DOHH2 (cell line): ENCODE measurements at regions not wholly inside any gene's neighbourhood (a gene's known extent, or its start where the extent isn't known, plus 50 kb on each side); places are given as distances from the start of the nearest gene placed in this dataset.
A peak's percentile ranks its signal among the peaks of the same experiment; 100 is the strongest.

ENCODE experiments used
- H3F3A ChIP-seq: fragments of 200-600 bp; sonication (generic), shearing (Covaris generic); 2 replicates; pipeline ENCODE4 v1.6.0; 2016; ENCODE audit warnings: antibody characterized with exemption, mild to moderate bottlenecking; ENCODE audit not compliant: control insufficient read depth, insufficient read depth
- H3K27ac ChIP-seq: fragments of 200-600 bp; sonication (generic); 2 replicates; pipeline ENCODE4 v1.5.1; 2014; ENCODE audit warnings: low read depth, mild to moderate bottlenecking, low read length, moderate library complexity
- H3K27me3 ChIP-seq: fragments of 200-600 bp; sonication (generic); 2 replicates; pipeline ENCODE4 v1.6.1; 2014; ENCODE audit warnings: mild to moderate bottlenecking, low read length, mixed read lengths; ENCODE audit not compliant: control insufficient read depth
- H3K36me3 ChIP-seq: fragments of 200-600 bp; sonication (generic); 2 replicates; pipeline ENCODE4 v1.6.1; 2014; ENCODE audit warnings: mild to moderate bottlenecking, low read length, moderate library complexity, mixed read lengths; ENCODE audit not compliant: control insufficient read depth
- H3K4me1 ChIP-seq: fragments of 200-600 bp; sonication (generic); 2 replicates; pipeline ENCODE4 v1.6.1; 2014; ENCODE audit warnings: mild to moderate bottlenecking, low read length, mixed read lengths; ENCODE audit not compliant: control insufficient read depth
- H3K4me2 ChIP-seq: fragments of 200-600 bp; sonication (generic); 2 replicates; pipeline ENCODE4 v1.6.0; 2014; ENCODE audit warnings: mild to moderate bottlenecking, low read length, moderate library complexity
- H3K4me3 ChIP-seq: fragments of 200-600 bp; sonication (generic); 2 replicates; pipeline ENCODE4 v1.5.1; 2014; ENCODE audit warnings: mild to moderate bottlenecking, low read length, mixed read lengths
- H3K79me2 ChIP-seq: fragments of 200-600 bp; sonication (generic); 2 replicates; pipeline ENCODE4 v1.6.1; 2014; ENCODE audit warnings: mild to moderate bottlenecking, low read length, mixed read lengths; ENCODE audit not compliant: control insufficient read depth
- H3K9me2 ChIP-seq: fragments of 200-600 bp; sonication (generic); replicated peaks from 2 replicates; pipeline ENCODE4 v1.6.1; 2014; ENCODE audit warnings: mild to moderate bottlenecking, low read length, mixed read lengths; ENCODE audit not compliant: control insufficient read depth
- H3K9me3 ChIP-seq: fragments of 200-600 bp; sonication (generic); 2 replicates; pipeline ENCODE4 v1.6.1; 2014; ENCODE audit warnings: antibody characterized with exemption, low read length, mixed read lengths; ENCODE audit not compliant: control insufficient read depth, insufficient read depth
- H4K20me1 ChIP-seq: fragments of 200-600 bp; sonication (generic); 2 replicates; pipeline ENCODE4 v1.6.0; 2014; ENCODE audit warnings: low read depth, mild to moderate bottlenecking, antibody characterized with exemption, low read length, moderate library complexity; ENCODE audit not compliant: control insufficient read depth, insufficient read depth
- CTCF ChIP-seq: fragments of 200-600 bp; sonication (generic); IDR thresholded peaks from one replicate; pipeline ENCODE4 v1.5.1; 2014; ENCODE audit warnings: antibody characterized with exemption, mild to moderate bottlenecking, low read depth, low read length; ENCODE audit not compliant: poor library complexity, severe bottlenecking
- EZH2phosphoT487 ChIP-seq: fragments of 200-600 bp; sonication (generic); IDR thresholded peaks from 2 replicates; pipeline ENCODE4 v1.6.1; 2017; ENCODE audit warnings: borderline replicate concordance, mild to moderate bottlenecking, antibody characterized with exemption, low read length, moderate library complexity, mixed read lengths

GRCh38 chr19:28469544-28469943 is 743.4 kb downstream of the UQCRFS1 start:
- no peak overlapping the region for H3K4me3 ChIP-seq
- no peaks in the 10 kb centered on the region for H3F3A ChIP-seq
- 0 out of 2 replicates have a peak, but pooled peaks cover 3% of the 10 kb centered on the region for H3K27me3 ChIP-seq
- no peaks in the 10 kb centered on the region for H4K20me1 ChIP-seq
- H3K27ac ChIP-seq, result no peak overlapping the region
- 0 out of 2 replicates have a peak overlapping the region, but pooled peaks have one; percentile 10 for H3K4me2 ChIP-seq
- no peaks in the 10 kb centered on the region for H3K9me2 ChIP-seq
- H3K9me3 ChIP-seq, result no peaks in the 10 kb centered on the region
- TF ChIP-seq EZH2phosphoT487, result no peak
- no peaks in the 10 kb centered on the region for H3K36me3 ChIP-seq
- no peaks in the 10 kb centered on the region for H3K79me2 ChIP-seq
- peaks cover 16% of the 10 kb centered on the region for H3K4me1 ChIP-seq

- H3K9me3 ChIP-seq, result no peaks in the 10 kb centered on the region
- H3K4me1 ChIP-seq, result peaks cover 16% of the 10 kb centered on the region
- no peaks in the 10 kb centered on the region for H3K79me2 ChIP-seq
- no peak overlapping the region; the same call in 1 of the 2 replicates for H3K27ac ChIP-seq
- H3K4me2 ChIP-seq, result peak overlapping the region; percentile 10
- H3K9me2 ChIP-seq, result no peaks in the 10 kb centered on the region
- no peak overlapping the region for H3K4me3 ChIP-seq
- H3K27me3 ChIP-seq, result 0 out of 2 replicates have a peak, but pooled peaks cover 3% of the 10 kb centered on the region
- TF ChIP-seq CTCF (no peak), EZH2phosphoT487 (no peak)
- no peaks in the 10 kb centered on the region for H3K36me3 ChIP-seq
- H4K20me1 ChIP-seq, result no peaks in the 10 kb centered on the region
- no peaks in the 10 kb centered on the region for H3F3A ChIP-seq
These were observed 744.1 kb downstream of the UQCRFS1 start for GRCh38 chr19:28468701-28469459.

GRCh38 chr19:28466107-28467045 is 746.6 kb downstream of the UQCRFS1 start:
- TF ChIP-seq CTCF (peak; percentile 76), EZH2phosphoT487 (no peak)
- no peak overlapping the region for H3K27ac ChIP-seq
- no peak overlapping the region for H3K4me3 ChIP-seq
- no peaks in the 10 kb centered on the region for H3K9me2 ChIP-seq
- H3K4me2 ChIP-seq, result no peak overlapping the region
- H3K9me3 ChIP-seq, result no peaks in the 10 kb centered on the region
- 0 out of 2 replicates have a peak, but pooled peaks cover 3% of the 10 kb centered on the region for H3K27me3 ChIP-seq
- peaks cover 16% of the 10 kb centered on the region for H3K4me1 ChIP-seq
- H3F3A ChIP-seq, result no peaks in the 10 kb centered on the region
- H3K36me3 ChIP-seq, result no peaks in the 10 kb centered on the region
- H3K79me2 ChIP-seq, result no peaks in the 10 kb centered on the region
- no peaks in the 10 kb centered on the region for H4K20me1 ChIP-seq
